BE2C (cell line): ENCODE measurements at regions not wholly inside any gene's neighbourhood (a gene's known extent, or its start where the extent isn't known, plus 50 kb on each side); places are given as distances from the start of the nearest gene placed in this dataset.

Experiments used
- DNase-seq: peaks from one replicate; pipeline ENCODE4 v3.0.0-alpha.2; 2020
- H3K27me3 ChIP-seq: fragments of 250-450 bp; sonication (Bioruptor Pico); 2 replicates; pipeline ENCODE4 v1.5.1; 2020; ENCODE audit warnings: mild to moderate bottlenecking
- H3K36me3 ChIP-seq: fragments of 250-450 bp; sonication (Bioruptor Pico); 2 replicates; pipeline ENCODE4 v1.5.1; 2020; ENCODE audit warnings: mild to moderate bottlenecking
- H3K4me1 ChIP-seq: fragments of 250-450 bp; sonication (Bioruptor Pico); 2 replicates; pipeline ENCODE4 v1.5.1; 2020
- H3K4me3 ChIP-seq: 2 replicates; pipeline ENCODE4 v1.5.1; 2011; ENCODE audit warnings: low read depth, low read length
- H3K9me3 ChIP-seq: fragments of 250-450 bp; sonication (Bioruptor Pico); 2 replicates; pipeline ENCODE4 v1.5.1; 2020
- TF ChIP-seq, protein P1 (sequence below): IDR thresholded peaks from 2 replicates; pipeline ENCODE4 v1.5.1; 2012; ENCODE audit warnings: mild to moderate bottlenecking, low read depth, low read length

DNA sequence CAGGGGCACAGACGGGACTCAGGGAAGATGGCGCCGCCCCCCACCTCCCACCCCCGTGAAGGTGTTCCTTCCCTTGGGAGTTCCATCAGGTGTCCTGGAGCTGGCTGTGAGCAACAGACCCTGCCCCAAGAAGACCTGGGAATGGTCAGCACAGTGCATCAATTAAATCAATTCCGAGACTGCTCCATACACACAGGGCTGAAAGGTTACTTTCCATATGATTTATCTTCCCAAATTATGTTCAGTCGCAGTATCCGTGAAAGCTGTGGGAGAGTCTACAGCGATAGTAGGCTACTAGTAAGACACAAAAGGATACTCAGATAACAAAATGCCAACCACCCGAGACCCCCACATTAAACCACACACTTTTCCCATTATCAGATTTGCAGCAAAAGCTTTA, 71.8 kb upstream of the PABPC3 start:
- Histone ChIP-seq H3K36me3 (no peaks in the 10 kb centered on the region), H3K9me3 (no peaks in the 10 kb centered on the region), H3K27me3 (0 out of 2 replicates have a peak, but pooled peaks cover 2% of the 10 kb centered on the region), H3K4me3 (no peak overlapping the region), H3K4me1 (no peaks in the 10 kb centered on the region)
- TF ChIP-seq, protein P1, sequence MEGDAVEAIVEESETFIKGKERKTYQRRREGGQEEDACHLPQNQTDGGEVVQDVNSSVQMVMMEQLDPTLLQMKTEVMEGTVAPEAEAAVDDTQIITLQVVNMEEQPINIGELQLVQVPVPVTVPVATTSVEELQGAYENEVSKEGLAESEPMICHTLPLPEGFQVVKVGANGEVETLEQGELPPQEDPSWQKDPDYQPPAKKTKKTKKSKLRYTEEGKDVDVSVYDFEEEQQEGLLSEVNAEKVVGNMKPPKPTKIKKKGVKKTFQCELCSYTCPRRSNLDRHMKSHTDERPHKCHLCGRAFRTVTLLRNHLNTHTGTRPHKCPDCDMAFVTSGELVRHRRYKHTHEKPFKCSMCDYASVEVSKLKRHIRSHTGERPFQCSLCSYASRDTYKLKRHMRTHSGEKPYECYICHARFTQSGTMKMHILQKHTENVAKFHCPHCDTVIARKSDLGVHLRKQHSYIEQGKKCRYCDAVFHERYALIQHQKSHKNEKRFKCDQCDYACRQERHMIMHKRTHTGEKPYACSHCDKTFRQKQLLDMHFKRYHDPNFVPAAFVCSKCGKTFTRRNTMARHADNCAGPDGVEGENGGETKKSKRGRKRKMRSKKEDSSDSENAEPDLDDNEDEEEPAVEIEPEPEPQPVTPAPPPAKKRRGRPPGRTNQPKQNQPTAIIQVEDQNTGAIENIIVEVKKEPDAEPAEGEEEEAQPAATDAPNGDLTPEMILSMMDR = no peak
- DNase-seq = no peak

DNA sequence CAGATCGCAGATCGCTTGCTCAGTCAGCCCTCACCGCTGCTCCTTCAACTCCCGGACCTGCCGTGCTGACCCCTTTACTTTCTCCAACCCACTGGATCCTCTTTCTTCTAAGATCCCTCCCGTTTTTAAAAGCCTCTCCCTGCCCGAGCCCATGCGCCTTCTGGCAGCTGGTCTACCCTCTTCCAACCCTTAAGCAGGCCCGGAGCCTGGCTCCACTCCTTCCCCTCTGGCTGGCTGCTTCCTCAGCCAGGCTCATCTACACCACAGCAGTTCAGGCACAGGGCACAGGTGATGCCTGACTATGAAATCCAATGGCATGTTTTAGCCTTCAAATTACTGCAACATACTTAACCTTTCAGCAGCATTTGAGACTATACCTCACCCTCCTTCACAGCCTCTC, 63.8 kb upstream of the PABPC3 start:
- Histone ChIP-seq H3K9me3 (no peaks in the 10 kb centered on the region), H3K4me3 (no peak overlapping the region), H3K36me3 (no peaks in the 10 kb centered on the region), H3K4me1 (no peaks in the 10 kb centered on the region), H3K27me3 (peaks cover 9% of the 10 kb centered on the region; the same call in 1 of the 2 replicates)
- DNase-seq = no peak
- TF ChIP-seq, protein P1 = no peak

DNA sequence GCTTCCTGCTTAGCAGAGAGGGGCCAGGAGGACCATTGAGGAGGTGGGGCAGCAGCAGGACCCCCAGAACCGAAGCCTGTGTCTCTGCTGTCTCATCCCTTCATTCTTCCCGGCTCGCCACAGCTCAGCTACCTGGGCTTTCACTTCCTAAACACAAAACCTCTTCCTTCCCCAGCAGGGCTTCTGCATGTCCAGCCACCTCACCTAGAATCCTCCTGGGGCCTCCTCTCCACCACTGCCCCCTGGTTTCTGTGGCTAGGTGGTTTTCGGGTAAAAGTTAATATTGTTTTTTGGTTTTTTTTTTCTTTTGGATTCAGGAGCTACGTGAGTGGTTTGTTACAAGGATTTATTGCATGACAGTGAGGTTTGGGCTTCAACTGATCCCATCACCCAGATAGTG, 61.8 kb upstream of the PABPC3 start:
- Histone ChIP-seq H3K4me3 (no peak overlapping the region), H3K9me3 (no peaks in the 10 kb centered on the region), H3K4me1 (no peaks in the 10 kb centered on the region), H3K27me3 (peaks cover 12% of the 10 kb centered on the region), H3K36me3 (no peaks in the 10 kb centered on the region)
- TF ChIP-seq, protein P1 = no peak
- no peak for DNase-seq

DNA sequence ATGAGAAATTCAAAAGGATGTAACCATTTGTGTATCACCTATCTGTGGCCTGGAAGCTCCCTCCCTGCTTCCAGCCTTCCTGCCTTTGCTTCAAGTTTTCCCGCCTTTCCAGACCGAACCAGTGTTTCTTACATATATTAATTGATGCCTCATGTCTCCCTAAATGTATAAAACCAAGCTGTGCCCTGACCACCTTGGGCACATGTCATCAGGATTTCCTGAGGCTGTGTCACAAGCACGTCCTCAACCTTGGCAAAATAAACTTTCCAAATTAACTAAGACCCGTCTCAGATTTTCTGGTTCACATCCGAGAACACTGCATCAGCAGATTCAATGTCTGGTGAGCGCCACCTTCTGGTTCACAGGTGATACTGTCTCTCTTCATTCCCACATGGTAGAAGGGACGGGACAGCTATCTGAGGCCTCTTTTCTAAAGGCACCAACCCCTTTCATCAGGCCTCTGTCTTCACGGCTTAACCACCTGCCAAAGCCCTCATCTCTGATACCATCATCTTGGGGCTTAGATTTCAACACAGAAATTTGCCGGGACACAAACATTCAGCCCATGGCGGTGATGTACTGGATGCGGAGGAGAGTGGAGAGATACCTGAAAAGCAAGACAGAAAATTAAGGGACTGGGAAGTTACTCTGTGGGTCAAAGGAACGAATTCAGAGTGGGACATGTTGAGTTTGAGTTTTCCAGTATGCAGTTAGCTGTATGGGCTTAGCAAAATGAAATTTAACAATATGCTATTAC, 58.7 kb upstream of the PABPC3 start:
- H3K4me1 ChIP-seq = no peaks in the 10 kb centered on the region
- TF ChIP-seq, protein P1 = peak; percentile 84
- H3K36me3 ChIP-seq = no peaks in the 10 kb centered on the region
- peak; percentile 51 for DNase-seq
- no peak overlapping the region for H3K4me3 ChIP-seq
- H3K9me3 ChIP-seq = no peaks in the 10 kb centered on the region
- H3K27me3 ChIP-seq = peaks cover 23% of the 10 kb centered on the region

DNA sequence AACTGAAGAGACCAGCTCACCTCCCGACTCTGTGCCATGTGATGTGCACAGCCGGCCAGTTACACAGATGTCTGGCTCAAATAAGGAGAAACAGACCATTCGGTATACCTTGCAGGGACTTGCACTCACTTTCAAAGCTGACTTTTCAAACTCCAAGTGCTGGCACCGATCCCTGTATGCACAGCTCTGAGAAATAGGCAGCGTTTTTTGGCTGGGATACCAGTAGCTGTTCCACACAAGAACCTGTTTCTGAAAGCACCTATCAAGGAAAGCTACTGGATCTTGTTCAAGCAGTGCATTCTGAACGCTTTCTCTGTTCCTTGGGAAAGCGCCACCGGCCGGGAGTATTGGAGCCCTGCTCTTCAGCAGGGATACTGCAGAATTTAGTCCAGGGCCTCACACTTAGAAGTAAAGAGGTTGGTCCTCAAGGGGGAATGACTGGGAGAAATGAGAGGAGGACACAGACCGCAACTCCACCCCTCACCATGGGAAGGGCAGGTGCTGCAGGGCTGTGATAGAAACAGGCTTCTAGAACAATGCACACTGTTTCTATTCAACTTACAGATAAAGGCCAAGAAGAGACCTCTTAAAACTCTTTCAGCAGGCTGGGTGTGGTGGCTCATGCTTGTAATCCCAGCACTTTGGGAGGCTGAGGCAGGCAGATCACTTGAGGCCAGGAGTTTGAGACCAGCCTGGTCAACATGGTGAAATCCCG, 53.6 kb upstream of the PABPC3 start:
- H3K4me1 ChIP-seq = no peaks in the 10 kb centered on the region
- no peaks in the 10 kb centered on the region for H3K36me3 ChIP-seq
- no peak for DNase-seq
- H3K27me3 ChIP-seq = peaks cover 54% of the 10 kb centered on the region
- no peak overlapping the region for H3K4me3 ChIP-seq
- TF ChIP-seq, protein P1 = no peak
- no peaks in the 10 kb centered on the region for H3K9me3 ChIP-seq

DNA sequence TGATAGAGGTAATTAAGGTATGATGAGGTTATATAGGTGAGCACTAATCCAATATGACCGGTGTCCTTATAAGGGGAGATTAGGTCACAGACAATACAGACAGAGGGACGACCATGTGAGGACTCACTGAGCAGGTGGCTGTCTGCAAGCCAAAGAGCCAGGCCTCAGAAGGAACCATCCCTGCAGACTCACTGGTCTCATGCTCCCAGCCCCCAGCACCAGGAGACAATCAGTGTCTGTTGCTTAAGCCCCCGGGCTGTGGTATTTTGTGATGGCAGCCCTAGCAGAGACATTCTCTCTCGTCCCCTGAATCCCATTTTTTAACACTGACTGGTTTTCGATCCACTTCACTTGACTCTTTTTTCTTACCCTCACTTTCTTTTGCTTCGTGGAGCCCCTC, 51.9 kb upstream of the PABPC3 start:
- Histone ChIP-seq H3K9me3 (no peaks in the 10 kb centered on the region), H3K27me3 (peaks cover 60% of the 10 kb centered on the region), H3K4me1 (no peaks in the 10 kb centered on the region), H3K36me3 (no peaks in the 10 kb centered on the region), H3K4me3 (no peak overlapping the region)
- no peak for DNase-seq
- TF ChIP-seq, protein P1 = no peak
